Renal cortex interstitium (tissue), 11 donors: ENCODE measurements at regions not wholly inside any gene's neighbourhood (a gene's known extent, or its start where the extent isn't known, plus 50 kb on each side); places are given as distances from the start of the nearest gene placed in this dataset.
"Not testable (repeated sequence)": the region's sequence is repeated elsewhere in the genome, so short reads cannot be mapped to it uniquely, and the experiment has no call there.

Experiments used
- DNase-seq, 11 donors: peaks; one replicate each; pipeline ENCODE4 v3.0.0-alpha.2; 2013; ENCODE audit warnings: low read depth in 9 of 11, low spot score in 4 of 11; ENCODE audit errors: extremely low read depth in 1 of 11

DNA sequence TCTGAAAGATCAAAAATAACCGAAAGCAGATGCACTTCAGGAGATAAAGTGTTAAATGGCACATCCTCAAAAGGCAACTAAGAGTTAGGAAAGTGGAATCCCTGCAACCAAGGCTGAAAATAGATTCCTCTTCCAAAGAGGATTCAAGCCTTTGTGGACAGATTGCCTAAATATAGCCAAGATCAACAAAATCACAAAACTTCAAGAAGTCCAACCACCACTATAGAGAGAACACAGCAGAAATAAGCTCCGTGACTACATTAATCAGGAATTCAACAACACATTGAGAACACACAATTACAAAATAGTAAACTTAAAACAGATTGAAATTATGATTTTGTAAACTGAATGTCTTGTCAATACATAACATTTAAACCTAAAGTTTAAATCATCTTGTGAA, 165.7 kb downstream of the LNPK start:
- no peak for DNase-seq

DNA sequence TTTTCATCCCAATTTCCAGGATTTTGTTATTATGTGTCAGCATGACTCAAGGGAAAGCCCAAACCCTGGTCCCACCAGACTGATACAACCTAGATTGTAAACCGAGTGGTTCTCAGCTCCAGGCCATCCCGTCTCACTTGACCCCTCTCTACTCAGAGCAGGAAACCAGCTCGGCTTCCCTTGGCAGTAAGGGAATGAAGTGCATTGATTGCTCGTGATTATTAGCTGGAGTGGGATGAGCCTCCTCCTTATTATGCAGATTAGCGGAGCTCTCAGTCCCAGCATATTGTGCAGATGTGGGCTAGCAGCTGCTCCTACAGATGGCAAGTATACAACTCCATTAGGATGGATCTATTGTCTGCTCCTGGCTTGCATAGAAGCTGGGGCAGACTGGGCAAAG, 167.6 kb downstream of the LNPK start:
- no peak for DNase-seq

DNA sequence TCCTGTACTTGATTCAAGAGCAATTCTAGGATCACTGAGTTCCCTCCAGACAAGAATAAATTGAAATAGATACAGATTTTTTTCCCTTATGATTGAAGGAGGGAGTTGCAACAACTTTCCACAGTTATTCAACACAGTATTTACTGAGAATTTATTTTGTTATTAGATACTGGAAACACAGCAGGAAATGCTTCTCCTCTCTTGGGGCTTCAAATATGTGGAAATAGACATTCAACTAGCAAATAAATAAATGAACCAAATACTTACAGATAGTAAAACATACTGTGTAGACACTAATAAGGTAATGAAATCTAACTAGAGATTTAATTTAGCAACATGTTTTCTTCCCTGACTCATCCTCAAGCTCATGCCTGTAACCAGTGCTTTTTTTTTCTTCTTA, 169.2 kb downstream of the LNPK start:
- DNase-seq = no peak

DNA sequence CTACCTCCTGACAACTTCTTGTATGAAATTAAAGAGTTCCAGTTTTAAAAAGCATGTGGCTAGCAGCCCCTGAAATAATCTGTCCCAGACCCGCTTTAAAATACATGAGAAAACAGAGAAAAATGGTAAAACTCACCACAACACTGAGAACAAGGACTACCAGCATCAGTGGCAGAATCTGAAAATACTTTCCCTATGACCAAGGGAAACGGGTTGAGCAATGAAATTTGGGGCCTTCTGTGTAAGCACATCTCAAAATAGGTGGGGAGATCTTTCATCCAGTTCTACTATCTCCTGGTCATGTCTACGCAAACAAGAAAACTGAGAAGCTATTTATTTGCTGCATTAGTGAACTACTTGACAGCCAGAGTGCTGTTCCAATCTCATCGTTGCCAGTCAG, 172.3 kb downstream of the LNPK start:
- no peak for DNase-seq

- no peak for DNase-seq
Observed at GRCh38 chr2:175827856-175828255, 174.2 kb downstream of the LNPK start.

DNA sequence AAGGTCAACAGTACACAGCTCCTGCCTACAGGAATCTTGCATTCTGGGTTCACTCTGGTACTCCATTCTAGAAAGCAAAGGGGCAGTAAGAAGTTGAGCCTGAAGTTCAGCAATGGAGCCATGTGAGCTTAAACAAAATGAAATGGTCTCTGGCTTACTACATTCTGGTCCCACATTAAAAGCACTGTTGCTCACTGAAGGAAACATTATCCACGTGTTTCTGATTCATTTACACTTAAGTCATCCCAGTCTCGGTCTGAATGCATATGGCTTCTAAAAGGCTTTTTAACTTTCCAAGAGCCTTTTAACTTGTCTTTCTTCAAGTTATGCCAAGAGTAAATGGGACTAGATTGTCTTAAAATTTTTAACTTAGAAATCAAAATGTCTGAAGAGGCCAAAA, 177.8 kb downstream of the LNPK start:
- DNase-seq = no peak

DNA sequence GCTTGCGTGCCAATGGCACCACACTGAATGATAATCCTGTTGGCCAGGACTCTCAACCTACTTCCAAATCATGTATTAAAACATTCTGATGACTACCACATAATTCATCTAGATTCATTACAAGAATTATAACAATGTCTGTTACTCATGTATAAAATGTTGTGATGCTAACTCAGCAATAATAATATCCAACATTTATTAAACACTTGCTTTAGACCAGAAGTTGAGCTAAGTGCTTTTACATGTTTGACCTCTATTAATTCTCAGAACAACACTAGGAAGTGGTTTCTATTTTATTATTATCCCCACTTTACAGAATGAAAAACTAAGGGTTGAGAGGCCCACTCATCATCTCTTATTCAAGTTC, 178.4 kb downstream of the LNPK start:
- DNase-seq = no peak

- no peak for DNase-seq
Observed at GRCh38 chr2:175823002-175823706, 178.9 kb downstream of the LNPK start.

- no peak for DNase-seq
Observed at GRCh38 chr2:175817221-175817620, 184.8 kb downstream of the LNPK start.

- DNase-seq = no peak
Observed at GRCh38 chr2:175815537-175815936, 186.5 kb downstream of the LNPK start.

DNA sequence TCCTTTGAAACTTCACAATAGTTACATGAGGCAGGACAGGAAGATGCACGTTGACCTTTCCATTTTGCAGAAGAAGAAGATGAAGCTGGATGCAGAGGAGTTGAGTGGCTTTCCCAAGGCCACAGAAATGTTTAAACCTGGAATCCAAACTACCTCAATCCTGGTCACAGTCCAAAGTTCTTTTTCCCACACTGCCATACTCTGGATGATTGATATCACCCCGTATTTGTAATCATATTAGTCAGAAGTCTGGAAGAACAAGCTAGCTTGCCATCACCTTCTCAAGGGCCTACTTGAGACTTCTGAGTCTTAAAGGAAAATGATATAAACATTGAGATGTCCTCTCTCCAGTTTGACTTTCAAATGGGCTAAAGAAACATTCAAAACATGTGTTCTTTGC, 190.1 kb downstream of the LNPK start:
- no peak for DNase-seq

DNA sequence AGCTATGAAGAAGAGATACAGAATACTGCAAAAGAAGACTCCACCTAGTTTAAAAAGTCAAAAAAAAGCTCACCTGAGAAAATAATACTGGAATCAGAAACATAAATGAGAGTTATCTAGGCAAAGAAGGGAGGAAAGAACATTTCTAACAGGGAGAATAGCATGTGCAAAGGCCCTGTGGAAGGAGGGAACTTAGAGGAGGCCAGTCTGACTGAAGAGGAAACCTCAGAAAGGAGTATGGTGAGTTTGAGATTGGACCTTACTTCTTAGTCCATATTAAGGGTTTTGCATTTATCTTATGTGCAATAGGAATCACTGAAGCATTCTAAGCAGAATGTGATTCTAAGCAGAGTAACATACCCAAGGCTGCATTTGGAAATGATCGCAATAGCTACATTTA, 193.2 kb downstream of the LNPK start:
- DNase-seq = no peak

- DNase-seq = no peak
Observed at GRCh38 chr2:175808078-175808477, 194.0 kb downstream of the LNPK start.

DNA sequence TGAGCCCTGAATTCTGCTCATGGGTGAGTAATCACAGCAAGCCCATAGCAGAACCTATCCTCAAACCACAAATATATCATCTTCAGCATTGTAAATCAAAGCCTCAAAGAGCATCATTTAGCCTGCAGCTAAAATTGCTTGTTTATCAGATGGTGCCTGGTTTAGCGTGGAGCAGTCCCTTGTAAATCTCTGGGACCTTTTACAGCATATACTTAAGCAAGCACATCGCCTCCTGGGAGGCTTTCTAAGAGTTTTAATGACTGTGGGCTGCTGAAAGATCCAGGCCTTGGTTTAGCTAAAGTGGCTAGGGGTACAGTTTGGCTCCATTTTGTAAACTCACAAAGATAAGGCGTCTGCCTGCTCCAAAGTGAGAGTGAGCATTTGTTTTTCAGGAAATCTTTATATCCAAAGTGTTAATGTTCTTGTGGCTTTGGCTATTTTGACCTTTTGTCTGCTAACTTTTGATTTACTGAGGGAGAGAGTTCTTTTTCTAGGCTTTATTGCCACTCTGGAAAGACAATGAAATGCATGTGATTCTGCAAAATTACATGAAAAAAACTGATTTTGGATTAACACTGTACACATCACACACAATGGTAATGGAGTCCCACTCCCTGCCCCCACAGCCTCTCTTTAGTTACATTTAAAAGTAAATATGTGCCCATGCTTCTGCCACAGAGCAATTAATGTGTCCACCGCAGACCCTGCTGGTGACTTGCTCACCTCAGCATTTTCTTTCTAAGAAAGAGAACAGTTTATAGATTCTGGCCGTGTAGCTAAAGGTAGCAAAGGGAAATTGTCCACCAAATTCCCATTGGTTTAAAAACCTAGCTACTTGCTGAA, 194.8 kb downstream of the LNPK start:
- peak in 1 of 11 donors; percentile 20 for DNase-seq

DNA sequence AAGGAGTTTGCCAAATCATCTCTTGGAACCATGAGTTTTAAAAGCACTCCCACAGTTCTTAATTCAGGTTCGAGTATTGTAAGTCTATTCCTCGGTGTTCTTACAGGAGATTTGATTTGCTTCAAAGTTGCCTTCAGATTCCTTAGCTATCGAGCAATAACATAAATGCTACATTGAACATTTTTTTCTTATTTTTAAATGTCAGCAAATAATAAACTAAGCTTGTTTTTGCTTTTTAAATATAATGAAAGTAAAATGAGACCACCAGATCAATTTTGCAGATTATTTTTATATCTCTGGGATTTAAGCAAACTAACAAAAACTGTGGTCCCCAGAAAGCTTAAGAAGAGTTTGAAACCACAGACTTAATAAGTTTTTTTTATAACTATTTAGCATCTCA, 195.5 kb downstream of the LNPK start:
- no peak for DNase-seq

GRCh38 chr2:175806125-175806490, 196.0 kb downstream of the LNPK start:
- DNase-seq = no peak

DNA sequence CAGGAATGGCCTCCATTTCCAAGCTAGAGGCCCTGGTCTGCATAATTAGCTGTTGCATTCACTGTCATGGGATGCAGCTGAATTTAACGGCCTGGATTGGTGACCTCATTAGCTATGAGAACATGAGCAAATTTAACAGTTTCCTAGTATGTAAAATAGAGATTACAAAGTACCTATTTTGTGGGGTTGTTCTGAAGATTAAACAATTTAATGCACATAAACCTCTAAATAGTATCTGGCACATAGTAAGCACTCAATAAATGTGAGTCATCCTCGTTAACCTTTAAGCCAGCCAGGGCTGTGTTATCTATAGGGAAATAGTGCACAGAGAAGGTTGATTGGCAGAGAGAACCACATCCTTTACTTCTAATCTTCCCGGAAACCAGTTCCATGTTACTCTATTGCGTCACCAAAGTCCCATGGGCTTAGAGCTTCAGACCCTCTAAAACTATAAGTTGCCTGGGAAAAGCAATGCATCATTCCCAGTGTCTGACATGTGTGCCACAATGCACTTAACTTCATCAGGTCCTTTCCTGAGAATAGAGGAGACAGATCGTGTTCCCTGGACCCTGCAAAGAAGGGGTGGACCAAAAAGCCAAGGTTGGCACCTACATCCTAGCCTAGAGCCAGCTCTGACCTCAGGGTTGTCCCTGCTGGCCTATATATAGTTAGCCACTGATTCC, 196.5 kb downstream of the LNPK start:
- DNase-seq = no peak

DNA sequence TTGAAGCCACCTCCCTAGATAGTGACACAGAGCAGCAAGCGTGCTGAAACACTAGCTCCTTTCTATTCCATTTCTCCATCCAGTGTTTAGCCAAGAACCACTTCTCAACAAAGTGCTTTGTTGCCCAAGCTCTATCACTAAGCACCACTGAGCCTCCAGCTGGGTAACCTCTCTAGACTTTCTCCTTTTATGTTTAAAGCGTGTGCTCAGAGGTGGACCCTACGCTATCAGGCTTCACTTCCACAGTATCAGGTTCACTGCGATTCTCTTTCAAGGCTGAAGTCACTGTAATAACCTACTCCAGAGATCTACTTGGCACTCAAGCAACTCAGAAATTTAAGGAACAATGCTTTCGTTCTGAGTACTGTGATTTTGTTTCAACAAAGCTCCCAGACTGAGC, 197.9 kb downstream of the LNPK start:
- peak in 1 of 11 donors; percentile 26 for DNase-seq

DNA sequence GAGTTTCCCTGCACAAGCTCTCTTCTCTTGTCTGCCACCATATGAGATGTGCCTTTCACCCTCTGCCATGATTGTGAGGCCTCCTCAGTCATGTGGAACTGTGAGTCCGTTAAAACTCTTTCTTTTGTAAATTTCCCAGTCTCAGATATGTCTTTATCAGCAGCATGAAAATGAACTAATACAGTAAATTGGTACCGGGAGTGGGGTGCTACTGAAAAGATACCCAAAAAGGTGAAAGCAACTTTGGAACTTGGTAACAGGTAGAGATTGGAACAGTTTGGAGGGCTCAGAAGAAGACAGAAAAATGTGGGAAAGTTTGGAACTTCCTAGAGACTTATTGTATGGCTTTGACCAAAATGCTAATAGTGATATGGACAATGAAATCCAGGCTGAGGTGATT, 205.6 kb downstream of the LNPK start:
- not testable (repeated sequence) for DNase-seq

DNA sequence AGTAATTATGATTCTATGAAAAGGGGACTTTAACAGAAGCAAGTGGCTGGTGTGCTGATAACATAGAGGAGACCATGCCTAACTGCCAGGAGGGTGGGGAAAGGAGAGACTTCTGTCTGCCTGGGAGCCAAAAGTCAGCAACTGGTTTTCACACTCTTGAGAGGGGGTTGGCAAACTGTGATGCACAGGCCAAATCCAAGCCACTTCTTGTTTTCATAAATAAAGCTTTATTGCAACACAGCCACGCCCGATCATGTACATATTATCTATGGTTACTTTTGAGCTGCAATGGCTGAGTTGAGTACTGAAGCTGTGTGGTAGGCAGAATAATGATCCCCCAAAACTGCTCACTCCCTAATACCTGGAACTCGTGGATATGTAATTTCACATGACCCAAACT, 208.4 kb downstream of the LNPK start:
- DNase-seq = no peak
